Omental fat pad (tissue), 3 donors: ENCODE measurements at regions not wholly inside any gene's neighbourhood (a gene's known extent, or its start where the extent isn't known, plus 50 kb on each side); places are given as distances from the start of the nearest gene placed in this dataset.

Source experiments
- ATAC-seq: fragments of 150-250 bp; one replicate; pipeline ENCODE4 v1.9.1; 2016; ENCODE audit warnings: mild to moderate bottlenecking, moderate library complexity; ENCODE audit not compliant: low FRiP score
- DNase-seq: peaks from one replicate; pipeline ENCODE4 v3.0.0-alpha.2; 2019; ENCODE audit warnings: low spot score
- TF ChIP-seq, protein P1 (sequence below), 3 donors: fragments of 450-650 bp; IDR thresholded peaks; one replicate each; pipeline ENCODE4 v1.5.1; 2016 to 2017; ENCODE audit warnings: antibody characterized with exemption in 3 of 3, mild to moderate bottlenecking in 3 of 3, moderate library complexity in 2 of 3

DNA sequence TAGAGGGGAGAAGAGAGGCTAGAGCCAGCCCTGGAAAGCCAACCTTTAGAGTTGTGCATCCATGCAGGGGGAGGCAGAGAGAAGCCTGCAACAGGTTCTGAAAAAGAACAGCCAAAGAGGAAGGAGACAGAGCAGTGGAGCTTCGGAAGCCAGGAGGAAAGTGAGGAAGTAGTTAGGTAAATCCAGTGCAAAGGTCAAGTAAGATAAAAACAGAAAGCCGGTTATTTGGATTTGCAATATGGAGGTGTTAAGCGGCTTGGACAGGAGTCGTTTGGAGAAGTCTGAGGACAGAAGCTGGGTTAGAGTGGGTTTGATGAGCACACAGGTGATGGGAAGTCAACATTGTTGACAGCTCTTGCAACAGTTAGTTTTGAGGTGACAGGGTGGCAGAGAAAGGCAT is 53.5 kb upstream of the FLT1 start:
- no peak for ATAC-seq
- TF ChIP-seq, protein P1, sequence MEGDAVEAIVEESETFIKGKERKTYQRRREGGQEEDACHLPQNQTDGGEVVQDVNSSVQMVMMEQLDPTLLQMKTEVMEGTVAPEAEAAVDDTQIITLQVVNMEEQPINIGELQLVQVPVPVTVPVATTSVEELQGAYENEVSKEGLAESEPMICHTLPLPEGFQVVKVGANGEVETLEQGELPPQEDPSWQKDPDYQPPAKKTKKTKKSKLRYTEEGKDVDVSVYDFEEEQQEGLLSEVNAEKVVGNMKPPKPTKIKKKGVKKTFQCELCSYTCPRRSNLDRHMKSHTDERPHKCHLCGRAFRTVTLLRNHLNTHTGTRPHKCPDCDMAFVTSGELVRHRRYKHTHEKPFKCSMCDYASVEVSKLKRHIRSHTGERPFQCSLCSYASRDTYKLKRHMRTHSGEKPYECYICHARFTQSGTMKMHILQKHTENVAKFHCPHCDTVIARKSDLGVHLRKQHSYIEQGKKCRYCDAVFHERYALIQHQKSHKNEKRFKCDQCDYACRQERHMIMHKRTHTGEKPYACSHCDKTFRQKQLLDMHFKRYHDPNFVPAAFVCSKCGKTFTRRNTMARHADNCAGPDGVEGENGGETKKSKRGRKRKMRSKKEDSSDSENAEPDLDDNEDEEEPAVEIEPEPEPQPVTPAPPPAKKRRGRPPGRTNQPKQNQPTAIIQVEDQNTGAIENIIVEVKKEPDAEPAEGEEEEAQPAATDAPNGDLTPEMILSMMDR (IDR thresholded peaks at IDR 0.05) = no peak
- DNase-seq = no peak

- TF ChIP-seq, protein P1 (IDR thresholded peaks at IDR 0.05) = no peak
- no peak for ATAC-seq
Observed at GRCh38 chr13:28545583-28546333, 50.8 kb upstream of the FLT1 start.

More at GRCh38 chr13:28545583-28546333, 50.8 kb upstream of the FLT1 start:
- DNase-seq = no peak
